GM12864 (cell line): ENCODE measurements at regions not wholly inside any gene's neighbourhood (a gene's known extent, or its start where the extent isn't known, plus 50 kb on each side); places are given as distances from the start of the nearest gene placed in this dataset.

Experiments
- DNase-seq: peaks from one replicate; pipeline ENCODE4 v3.0.0-alpha.2; 2011; ENCODE audit warnings: low read depth
- H3K4me3 ChIP-seq: 2 replicates; pipeline ENCODE4 v1.5.1; 2011; ENCODE audit warnings: mild to moderate bottlenecking, low read depth, low read length, control low read depth
- CTCF ChIP-seq: IDR thresholded peaks from 2 replicates; pipeline ENCODE4 v1.5.1; 2011; ENCODE audit warnings: low read depth, mild to moderate bottlenecking, moderate library complexity, low read length, control low read depth, inconsistent platforms; ENCODE audit errors: missing control alignments

- no peak for DNase-seq
- H3K4me3 ChIP-seq = no peak overlapping the region
- TF ChIP-seq CTCF = no peak
Measured at GRCh38 chr4:103892586-103892985, 172.8 kb upstream of the TACR3 start.

DNA sequence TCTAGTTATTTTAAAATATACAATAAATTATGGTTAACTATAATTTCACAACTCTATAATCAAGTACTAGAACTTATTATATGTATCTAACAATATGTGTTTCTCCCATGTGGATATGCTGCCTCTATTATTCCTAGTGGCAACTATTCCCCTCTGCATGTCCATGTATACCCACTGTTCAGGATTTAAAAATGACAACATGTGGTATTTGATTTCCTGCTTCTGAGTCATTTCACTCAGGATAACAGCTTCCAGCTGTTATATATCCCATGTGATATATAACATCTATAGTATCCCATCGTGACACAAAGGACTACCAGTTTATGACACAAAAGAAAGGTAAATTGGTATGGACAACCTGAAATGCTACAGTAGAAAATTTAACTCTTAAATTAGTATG lies 167.4 kb upstream of the TACR3 start:
- H3K4me3 ChIP-seq = no peak overlapping the region
- DNase-seq = no peak
- TF ChIP-seq CTCF = no peak

DNA sequence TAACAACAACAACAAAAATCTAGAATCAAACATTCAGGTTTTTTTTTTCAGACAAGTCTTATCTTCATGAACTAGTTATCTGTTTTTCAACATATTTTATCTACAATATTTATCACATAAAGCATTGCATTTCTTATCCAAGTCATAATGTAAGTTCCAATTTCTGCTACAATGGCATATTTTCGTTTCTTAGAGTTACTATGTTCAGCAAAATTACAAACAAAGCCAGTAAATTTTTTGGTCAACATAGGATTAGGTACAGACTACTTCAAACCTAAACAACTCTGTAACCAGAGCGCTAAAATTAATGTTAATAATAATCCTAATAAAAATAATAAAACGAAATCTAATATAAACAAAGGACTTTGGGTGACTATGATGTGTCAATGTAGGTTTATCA lies 165.4 kb upstream of the TACR3 start:
- no peak for TF ChIP-seq CTCF
- no peak for DNase-seq
- H3K4me3 ChIP-seq = no peak overlapping the region

DNA sequence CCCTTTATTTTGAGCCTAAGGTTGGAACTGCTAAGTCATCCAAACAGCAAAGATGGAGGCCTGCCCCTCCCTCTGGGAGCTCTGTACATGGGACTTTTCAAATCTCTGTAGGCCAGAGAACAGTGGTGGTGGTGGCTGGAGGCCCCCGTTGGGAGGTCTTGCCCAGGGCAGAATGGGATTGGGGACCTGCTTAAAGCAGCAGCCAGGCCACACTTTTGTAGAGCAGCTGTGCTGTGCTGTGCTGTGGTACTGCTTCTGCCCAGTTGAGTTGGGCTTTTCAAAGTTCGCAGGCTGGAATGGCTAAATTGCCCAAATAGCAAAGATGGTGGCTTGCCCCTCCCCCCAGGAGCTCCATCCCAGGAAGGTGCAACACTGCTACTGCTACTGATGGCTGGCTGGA lies 147.5 kb upstream of the TACR3 start:
- H3K4me3 ChIP-seq = no peak overlapping the region
- TF ChIP-seq CTCF = no peak
- no peak for DNase-seq

DNA sequence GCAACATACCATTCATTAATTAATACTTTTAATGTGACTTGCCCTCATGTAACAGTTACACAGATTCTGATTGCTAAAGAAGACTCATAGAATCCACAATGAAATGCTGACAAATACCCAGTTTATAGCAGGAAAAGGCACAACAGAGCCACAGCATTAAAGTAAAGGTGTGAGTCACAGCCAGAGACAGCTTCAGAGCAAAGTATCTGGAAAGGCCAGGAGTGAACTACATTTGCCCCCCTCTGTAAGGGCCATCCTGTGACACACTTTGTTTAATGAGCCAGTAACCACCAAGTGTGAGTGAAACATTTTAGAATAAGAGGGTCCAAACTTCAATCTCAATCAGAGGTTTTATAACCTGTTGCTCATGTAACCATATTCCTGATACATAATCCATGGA lies 133.8 kb upstream of the TACR3 start:
- no peak for DNase-seq
- TF ChIP-seq CTCF = no peak
- no peak overlapping the region for H3K4me3 ChIP-seq

GRCh38 chr4:103853146-103853545 lies 133.4 kb upstream of the TACR3 start:
- H3K4me3 ChIP-seq = no peak overlapping the region
- DNase-seq = no peak
- TF ChIP-seq CTCF = no peak

DNA sequence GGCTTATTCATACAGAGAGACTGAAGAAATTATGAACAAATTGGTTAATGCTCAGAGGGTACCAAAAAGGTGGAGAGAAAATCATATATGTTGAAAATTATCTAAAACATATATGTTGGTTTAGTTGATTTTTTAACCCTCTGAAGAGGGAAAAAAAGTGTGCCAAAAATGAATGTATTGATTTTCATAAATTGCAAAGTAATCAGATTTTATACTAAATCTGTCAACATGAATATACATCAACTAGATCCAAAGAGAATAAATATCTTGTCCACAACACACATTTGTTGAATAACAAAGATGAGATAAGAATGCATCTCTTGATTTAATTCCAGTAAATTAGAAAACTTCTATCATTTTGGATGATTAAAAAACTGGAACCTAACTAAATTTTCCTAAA lies 125.3 kb upstream of the TACR3 start:
- TF ChIP-seq CTCF = no peak
- no peak for DNase-seq
- no peak overlapping the region for H3K4me3 ChIP-seq
